HG03135 (cell line): ENCODE measurements at regions not wholly inside any gene's neighbourhood (a gene's known extent, or its start where the extent isn't known, plus 50 kb on each side); places are given as distances from the start of the nearest gene placed in this dataset.
"Not testable (repeated sequence)": the region's sequence is repeated elsewhere in the genome, so short reads cannot be mapped to it uniquely, and the experiment has no call there.

ENCODE experiments used
- ATAC-seq: cut with Tn5 transposase; IDR thresholded peaks from one replicate; pipeline ENCODE4 v1.9.1; 2021; ENCODE audit warnings: mild to moderate bottlenecking, moderate library complexity; ENCODE audit not compliant: unreplicated experiment

DNA sequence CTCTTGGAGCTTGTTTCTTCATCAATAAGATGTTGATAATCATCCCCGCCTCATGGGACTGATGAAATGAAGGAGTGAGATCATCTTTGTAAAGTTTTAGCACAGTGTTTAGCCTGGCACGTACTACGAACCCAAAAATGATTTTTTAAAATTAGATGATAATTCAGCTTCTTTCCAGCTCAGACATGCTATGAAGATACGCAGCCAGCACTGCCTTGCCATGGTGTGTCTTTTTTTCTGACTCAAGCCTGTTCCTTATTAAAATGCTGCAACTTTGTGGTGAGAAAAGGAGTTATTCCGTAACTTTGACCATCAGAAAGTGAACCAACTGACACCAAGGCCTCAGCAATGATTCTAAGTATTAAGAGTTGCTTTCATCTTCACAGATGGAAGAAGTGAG is 269.0 kb downstream of the LTN1 start:
- ATAC-seq = no peak

DNA sequence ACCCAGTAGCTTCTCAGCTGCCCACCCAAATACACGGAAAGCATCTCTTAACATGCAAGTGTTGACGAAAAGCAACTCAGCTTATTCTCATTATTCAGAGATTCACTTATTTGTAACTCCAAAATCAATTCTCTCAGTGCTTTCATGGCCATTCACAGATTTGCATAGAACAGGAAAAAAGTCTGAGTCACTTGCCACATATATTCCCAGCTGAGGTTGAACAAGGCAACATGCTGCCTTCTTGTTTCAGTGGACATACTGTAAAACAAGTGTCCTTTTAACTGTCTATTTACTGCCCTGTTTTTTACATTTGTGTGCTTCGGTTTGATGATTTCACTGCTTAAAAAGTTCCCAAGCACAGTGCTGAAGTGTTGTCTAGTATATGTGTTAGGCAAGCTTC is 273.0 kb downstream of the LTN1 start:
- ATAC-seq = no peak

DNA sequence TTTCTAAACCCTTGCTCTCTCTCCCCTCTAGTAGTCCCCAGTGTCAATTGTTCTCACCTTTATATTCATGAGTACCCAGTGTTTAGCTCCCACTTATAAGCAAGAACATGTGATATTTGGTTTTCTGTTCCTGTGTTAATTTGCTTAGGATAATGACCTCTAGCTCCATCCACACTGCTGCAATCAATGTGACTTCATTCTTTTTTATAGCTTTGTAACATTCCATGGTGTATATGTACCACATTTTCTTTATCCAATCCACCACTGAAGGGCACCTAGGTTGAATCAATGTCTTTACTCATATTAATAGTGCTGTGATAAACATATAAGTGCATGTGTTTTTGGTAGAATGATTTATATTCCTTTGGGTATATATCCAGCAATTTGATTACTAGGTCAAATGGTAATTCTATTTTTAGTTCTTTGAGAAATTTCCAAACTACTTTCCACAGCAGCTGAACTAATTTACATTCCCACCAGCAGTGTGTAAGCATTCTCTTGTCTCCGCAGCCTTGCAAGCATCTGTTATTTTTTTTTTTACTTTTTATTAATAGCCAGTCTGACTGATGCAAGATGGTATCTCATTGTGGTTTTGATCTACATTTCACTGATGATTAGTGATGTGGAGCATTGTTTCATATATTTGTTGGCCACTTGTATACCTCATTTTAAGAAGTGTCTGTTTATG is 277.8 kb downstream of the LTN1 start:
- ATAC-seq = no peak

DNA sequence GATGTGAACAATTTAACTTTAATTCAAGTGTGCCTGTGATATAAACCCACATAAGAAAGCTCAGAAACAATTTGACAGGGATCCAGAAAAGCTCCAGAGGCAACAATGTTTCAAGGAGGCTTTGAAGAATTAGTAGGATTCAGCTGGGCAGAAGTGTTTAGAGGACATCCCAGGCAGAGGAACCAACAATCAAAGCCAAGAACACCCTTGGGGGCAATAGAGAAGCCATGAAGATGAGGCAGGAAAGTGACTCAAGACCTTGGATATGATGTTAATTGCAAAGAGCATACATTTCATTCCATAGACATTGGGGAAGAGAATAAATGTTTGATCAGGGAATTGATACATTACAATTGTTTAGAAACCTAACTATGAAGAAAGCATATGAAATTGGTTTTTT is 280.3 kb downstream of the LTN1 start:
- no peak for ATAC-seq

DNA sequence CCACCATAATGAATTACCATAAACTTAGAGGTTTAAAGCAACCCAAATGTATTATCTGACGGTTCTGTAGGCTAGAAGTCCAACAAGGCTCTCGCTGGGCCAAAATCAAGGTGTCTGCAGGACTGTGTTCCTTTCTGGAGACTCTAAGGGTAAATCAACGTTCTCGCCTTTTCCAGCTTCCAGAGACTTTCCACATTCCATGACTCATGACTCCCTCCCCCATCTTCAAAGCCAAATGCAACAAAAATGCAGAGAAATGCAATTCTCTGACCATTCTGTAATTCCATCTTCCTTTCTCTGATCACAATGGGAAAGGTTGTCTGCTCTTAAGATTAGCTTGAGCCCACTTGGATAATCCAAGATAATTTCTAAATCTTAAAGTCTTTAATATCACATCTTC is 287.1 kb downstream of the LTN1 start:
- no peak for ATAC-seq

DNA sequence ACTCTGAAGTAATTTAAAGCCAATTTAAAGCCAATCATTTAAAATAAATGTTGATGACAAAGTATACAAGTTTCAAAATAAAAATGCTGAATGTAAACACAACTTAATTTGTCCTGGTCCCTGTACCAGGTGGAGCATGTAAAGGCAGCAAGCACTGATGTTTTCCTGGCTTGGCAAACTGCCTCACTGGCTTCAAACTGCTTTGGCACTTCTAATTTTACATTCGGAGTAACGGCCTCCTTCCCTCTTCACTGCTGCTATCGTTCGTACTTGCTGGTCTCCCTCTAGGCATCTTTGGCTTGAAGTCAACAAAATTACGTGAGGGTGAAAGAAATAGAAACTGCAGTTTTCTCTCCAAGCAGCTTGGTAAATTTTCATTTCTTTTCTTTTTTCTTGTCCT is 287.9 kb downstream of the LTN1 start:
- ATAC-seq = no peak

DNA sequence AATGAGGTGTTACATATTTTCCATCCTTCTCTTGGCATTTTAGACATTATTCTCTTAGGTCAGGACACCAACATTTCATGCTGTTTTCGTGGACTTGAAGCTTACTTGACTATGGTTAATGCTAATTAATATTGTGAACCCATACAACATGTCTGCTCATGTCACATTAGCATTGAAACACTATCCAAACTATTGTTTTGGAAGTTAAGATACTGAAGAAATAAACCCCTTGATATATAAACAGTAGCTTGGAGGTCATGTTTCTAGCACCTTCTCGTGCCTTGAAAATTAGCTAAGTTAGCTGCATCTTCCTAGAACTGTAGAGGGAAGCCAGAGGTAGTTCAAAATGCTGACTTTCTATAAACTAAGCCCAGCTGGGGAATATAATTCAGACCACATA is 288.8 kb downstream of the LTN1 start:
- no peak for ATAC-seq

DNA sequence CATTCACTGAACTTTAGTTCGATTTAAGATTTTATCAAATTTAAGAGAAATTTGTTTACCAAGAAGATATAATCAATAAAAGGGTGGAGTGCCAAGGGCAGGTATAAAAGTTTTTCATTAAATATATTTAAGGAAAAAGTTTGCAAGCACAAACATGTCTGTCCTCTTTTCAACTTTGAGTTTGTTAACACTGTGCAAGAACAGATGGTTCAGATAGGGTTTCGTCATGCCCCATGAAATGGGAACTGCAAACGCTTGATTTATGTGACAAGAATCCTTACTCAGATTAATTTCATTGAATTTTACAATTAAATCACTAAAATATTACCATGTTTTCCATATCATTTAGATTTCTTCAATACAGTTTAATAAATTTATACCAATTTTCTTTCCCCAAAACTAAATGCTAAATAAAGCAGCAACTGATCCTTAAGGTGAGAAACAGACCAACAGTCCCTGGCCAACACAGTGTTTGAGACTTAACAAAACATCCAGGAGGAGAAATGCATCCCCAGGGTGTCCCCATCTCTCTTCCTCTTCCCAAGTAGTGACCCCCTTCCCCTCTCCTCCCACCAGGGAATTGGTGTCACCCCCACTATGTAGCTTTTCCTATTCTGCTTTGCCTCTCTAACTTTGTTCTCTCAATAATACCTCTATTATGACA is 292.9 kb downstream of the LTN1 start:
- ATAC-seq = no peak

DNA sequence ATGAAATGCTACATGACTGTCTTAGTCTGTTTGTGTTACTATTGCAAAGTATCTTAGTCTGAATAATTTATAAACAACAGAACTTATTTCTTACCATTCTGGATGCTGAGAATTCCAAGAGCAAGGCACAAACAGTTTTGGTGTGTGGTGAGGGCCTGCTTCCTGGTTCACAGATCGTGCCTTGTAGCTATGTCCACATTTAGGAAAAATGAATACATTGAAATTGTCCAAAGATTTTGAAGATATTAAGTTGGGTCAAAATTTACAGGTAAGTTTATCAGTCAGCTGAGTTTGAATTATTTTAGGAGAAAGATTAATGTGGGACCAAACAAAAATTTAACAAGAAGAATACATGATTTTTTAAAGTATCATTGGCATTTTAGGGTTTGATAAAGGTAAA is 293.5 kb downstream of the LTN1 start:
- ATAC-seq = no peak

DNA sequence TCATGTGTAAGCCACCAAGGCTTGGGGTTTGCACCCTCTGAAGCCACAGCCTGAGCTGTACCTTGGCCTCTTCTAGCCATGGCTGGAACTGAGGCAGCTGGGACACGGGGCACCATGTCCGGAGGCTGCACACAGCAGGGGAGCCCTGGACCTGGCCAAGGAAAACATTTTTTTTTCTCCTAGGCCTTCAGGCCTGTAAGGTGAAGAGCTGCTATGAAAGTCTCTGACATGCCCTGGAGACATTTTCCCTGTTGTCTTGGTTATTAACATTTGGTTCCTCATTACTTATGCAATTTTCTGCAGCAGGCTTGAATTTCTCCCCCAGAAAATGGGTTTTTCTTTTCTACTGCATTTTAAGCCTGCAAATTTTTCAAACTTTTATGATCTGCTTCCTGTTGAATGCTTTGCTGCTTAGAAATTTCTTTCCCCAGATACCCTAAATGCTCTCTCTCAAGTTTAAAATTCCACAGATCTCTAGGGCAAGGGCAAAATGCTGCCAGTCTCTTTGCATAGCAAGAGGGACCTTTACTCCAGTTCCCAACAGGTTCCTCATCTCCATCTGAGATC is 295.8 kb downstream of the LTN1 start:
- no peak for ATAC-seq

DNA sequence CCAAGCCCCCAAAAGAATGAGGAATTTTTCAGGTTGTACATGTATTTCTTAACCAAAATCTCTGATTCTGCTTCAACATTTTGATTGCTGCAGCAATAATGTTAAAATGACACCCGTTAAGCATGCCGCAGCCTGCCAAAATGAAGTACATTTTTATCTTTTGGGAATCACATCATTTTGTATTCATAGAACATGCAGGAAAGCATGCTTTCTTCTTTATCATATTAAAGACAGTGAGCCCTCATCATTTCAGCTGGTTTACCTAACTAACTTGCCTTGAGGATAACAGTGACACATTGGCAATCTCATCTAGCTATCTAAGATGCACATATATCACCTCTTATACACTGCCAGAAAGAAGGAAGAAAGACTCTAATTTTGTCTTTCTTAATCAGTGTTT is 299.2 kb downstream of the LTN1 start:
- no peak for ATAC-seq

DNA sequence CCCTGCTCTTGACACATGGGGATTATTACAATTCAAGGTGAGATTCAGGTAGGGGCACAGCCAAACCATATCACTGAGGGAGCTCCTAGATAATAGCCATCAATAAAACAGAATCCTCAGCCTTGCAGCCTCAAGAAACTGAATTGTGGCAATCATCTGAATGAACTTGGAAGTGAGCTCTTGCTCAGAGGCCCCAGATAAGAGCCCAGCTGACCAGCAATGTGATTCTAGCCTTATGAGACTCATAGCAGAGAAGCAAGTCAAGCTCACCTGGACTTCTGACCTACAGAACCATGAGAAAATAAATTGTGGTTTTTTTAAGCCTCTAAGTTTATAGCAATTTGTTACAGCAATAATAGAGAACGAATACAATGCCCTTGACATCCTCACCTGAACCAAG is 302.5 kb downstream of the LTN1 start:
- ATAC-seq = no peak

DNA sequence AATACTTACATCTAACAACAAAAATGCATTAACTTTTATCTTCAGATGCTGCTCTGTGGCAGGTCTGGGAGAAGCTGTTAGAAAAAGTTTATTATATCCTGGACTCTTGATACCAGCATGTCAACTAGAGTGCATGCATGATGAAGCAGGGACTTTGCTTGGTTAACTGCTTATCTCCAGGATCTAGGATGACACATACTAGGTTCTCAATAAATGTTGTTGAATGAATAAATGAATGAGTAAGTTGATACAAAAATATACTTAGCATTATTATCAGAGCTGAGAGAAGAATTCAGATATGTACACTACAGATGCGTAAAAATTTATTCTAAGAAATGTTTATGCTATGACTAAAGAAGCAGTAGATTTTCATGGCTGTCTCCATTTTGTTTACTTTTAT is 304.3 kb downstream of the LTN1 start:
- no peak for ATAC-seq

DNA sequence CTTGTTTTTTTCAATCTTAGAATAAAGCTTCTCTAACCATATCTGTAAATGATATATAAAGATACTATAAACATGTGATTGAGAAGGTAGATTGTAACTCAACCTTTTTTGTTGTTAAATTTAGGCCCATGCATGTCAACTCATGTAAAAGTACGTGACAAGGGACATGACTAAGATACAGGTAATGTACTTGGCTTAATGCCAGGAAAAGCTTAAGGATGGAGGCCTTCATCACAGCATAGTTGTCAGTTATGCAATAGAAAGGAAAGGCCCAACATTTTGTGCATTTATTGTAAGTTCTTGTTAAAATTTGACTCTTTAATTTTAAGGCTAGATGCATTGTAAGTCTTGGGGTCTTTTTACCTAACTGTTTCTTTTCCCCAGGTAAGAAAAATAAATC is 305.1 kb downstream of the LTN1 start:
- ATAC-seq = no peak

DNA sequence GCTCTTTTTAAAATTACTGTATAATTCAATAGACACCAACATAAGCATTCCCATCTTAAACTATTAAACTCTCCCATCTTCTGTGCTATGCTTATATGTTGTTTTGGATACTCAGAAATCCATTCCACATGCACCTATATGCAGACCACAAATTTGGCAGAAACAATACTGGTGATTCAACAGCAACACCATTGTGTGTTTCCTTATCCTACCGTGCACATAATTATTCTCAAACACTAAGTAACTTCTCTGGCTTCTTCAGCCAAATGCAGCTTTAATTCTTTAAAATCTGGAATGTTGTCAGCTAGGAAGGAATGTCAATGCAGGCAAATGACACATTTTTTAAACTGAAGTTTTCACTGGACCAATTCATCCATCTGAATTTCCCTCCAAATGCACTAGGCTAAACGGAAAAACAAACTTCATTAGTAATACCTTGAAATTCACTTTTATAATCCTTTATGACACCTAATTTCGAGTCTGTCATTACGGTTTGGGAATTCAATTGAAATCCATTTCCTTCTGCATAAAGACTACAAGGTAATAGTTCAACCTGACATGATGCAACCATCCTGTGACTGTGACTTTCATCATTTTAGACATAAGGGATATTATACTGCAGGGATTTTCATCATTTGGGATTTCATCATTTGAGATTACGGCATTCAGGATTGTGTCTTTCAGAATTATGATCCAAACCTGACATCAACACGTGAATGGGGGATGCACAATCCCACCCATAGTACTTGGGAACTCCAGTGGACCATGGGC is 308.5 kb downstream of the LTN1 start:
- ATAC-seq = no peak

DNA sequence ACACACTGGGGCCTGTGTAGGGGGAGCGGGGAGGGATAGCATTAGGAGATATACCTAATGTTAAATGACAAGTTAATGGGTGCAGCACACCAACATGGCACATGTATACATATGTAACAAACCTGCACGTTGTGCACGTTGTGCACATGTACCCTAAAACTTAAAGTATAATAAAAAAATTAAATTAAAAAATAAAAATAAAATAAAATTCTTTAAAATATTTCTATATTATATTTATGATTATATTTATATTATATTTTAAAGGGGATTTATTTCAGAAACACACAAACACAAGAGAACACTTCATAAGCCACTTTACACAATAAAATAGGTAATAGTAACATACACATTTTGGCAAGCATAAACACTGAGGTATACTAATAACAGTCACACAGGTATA is 309.8 kb downstream of the LTN1 start:
- not testable (repeated sequence) for ATAC-seq

DNA sequence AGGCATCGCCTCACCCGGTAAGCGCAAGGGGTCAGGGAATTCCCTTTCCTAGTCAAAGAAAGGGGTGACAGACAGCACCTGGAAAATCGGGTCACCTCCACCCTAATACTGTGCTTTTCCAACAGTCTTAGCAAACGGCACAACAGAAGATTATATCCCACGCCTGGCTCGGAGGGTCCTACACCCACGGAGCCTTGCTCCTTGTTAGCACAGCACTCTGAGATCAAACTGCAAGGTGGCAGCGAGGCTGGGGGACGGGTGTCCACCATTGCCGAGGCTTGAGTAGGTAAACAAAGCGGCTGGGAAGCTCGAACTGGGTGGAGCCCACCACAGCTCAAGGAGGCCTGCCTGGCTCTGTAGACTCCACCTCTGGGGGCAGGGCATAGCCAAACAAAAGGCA is 315.6 kb downstream of the LTN1 start:
- ATAC-seq = not testable (repeated sequence)

DNA sequence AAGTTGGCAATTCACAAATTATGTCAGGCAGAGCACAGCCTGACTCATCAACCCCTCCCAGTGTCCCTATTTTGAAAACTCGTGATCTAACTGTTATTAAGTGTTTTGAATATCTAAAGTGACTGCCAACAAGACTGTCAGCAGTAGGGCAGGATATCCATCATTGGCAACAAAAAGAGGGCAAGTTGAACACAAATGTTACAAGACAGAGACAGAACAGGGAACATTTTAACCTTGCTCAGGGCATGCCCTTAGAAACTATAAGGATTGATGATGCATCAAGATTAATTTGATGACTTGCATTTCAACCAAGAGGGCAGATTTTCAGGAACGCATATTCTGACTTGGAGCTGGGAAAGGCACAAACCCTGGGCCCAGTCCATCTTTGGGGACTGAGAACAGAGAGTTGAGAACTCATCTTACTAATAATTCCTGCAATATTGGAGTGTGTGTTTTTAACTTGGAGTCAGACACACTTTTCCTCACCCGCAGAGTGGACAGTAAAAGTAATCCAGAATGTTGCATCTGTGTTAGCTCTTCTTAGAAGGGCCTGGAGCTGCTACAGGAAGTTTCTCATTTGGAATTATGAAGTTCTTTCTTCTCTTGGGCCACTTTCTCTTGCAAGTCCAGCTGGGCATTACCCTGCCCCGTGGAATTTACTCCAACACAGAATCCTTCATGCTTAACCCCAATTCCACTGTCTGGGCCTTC is 317.2 kb downstream of the LTN1 start:
- ATAC-seq = no peak

DNA sequence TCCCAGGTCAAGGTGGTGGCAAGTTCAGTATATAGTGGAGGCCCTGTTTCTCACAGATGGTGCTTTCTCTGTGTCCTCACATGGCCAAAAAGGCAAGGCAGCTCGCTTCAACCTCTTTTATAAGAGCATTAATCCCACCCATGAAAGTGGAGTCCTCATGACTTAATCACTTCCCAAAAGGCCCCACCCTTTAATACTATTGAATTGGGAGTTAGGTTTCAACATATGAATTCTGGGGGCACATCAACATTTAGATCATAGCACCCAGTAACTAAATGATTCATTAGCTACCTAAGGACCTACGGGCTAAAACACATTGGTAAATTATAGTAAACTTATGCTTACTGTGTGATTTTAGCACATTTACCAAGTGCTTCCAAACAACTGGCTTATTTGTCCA is 317.9 kb downstream of the LTN1 start:
- ATAC-seq = no peak

DNA sequence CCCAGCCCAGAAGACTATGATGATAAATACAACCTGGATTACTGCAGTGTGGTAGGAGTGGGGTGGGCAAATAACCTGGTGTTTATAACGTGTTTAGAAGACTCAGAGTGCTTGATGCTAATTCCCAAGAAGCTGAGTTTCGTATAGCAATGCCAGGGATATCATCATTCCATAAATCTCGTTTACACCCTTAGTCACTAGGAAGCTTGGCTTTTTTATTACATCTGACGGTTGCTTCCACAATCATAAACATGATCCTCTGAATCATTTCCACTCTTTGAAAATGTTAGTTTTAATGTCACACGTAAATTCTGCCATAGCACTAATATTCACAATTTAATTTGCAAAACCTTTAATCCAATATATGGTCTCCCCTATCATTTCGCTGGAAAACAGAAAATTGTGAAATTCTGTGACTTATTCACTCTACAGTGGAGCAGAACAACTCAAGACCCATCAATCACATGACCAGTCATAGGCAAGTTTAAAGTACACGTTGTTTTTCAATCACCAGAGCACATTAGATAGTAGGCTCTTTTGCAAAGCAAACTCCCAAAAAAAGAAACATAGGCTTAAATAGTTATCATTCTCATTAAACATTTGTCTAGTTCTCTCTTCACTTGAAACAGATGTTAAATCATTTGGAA is 321.0 kb downstream of the LTN1 start:
- ATAC-seq = no peak
